Tibial nerve (tissue), 4 donors: ENCODE measurements at regions not wholly inside any gene's neighbourhood (a gene's known extent, or its start where the extent isn't known, plus 50 kb on each side); places are given as distances from the start of the nearest gene placed in this dataset.

ENCODE experiments used
- DNase-seq, 2 donors: peaks; one replicate each; pipeline ENCODE4 v3.0.0-alpha.2; 2019; ENCODE audit warnings: low spot score in 2 of 2
- H3K27ac ChIP-seq, 4 donors: fragments of 200-600 bp; sonication (generic) in 3 of 4; one replicate each; pipeline ENCODE4 v1.5.1; 2017 to 2019; ENCODE audit warnings: mild to moderate bottlenecking in 1 of 4
- H3K27me3 ChIP-seq, 2 donors: fragments of 200-600 bp; sonication (generic) in 1 of 2; one replicate each; pipeline versions ENCODE4 v1.5.1 to v1.6.0; 2017 to 2019
- H3K36me3 ChIP-seq, 3 donors: fragments of 200-600 bp; sonication (generic); one replicate each; pipeline ENCODE4 v1.5.1; 2018 to 2019
- H3K4me1 ChIP-seq, 4 donors: fragments of 200-600 bp; sonication (generic) in 3 of 4; one replicate each; pipeline ENCODE4 v1.5.1; 2017 to 2019
- H3K4me3 ChIP-seq, 4 donors: fragments of 200-600 bp; sonication (generic) in 3 of 4; one replicate each; pipeline ENCODE4 v1.5.1; 2017 to 2019; ENCODE audit warnings: mild to moderate bottlenecking in 1 of 4, moderate library complexity in 1 of 4
- H3K9me3 ChIP-seq, 4 donors: fragments of 200-600 bp; sonication (generic) in 3 of 4; one replicate each; pipeline ENCODE4 v1.5.1; 2017 to 2019
- CTCF ChIP-seq, 5 experiments: fragments of 200-600 bp in 3 of 5; fragments of 450-650 bp in 2 of 5; sonication (generic) in 3 of 5; IDR thresholded peaks; one replicate each; pipeline ENCODE4 v1.5.1; 2016 to 2019; ENCODE audit warnings: antibody characterized with exemption in 5 of 5, mild to moderate bottlenecking in 3 of 5, moderate library complexity in 2 of 5
- EP300 ChIP-seq, 2 donors: sonication (generic); formaldehyde crosslinking; IDR thresholded peaks; one replicate each; pipeline ENCODE4 v1.6.1; 2017; ENCODE audit warnings: antibody characterized with exemption in 2 of 2, mild to moderate bottlenecking in 1 of 2
- POLR2A ChIP-seq, 2 donors: fragments of 450-650 bp; IDR thresholded peaks; one replicate each; pipeline ENCODE4 v1.6.1; 2017; ENCODE audit warnings: antibody characterized with exemption in 2 of 2, mild to moderate bottlenecking in 2 of 2, moderate library complexity in 2 of 2
- WGBS, 2 donors: methylation state at CpG; one replicate each; pipeline ENCODE4 v1.1.5; 2018; 5-methylcytosine and 5-hydroxymethylcytosine counted together

GRCh38 chr1:238783633-238784032 is 602.7 kb upstream of the CHRM3 start:
- no peak overlapping the region for H3K27ac ChIP-seq
- no peaks in the 10 kb centered on the region for H3K27me3 ChIP-seq
- TF ChIP-seq POLR2A (IDR thresholded peaks at IDR 0.05) (no peak), EP300 (IDR thresholded peaks at IDR 0.05) (no peak), CTCF (IDR thresholded peaks at IDR 0.05) (no peak)
- H3K4me3 ChIP-seq = no peak overlapping the region
- no peaks in the 10 kb centered on the region for H3K4me1 ChIP-seq
- H3K9me3 ChIP-seq = no peaks in the 10 kb centered on the region
- no peaks in the 10 kb centered on the region for H3K36me3 ChIP-seq
- no peak for DNase-seq

GRCh38 chr1:238779716-238780115 is 606.7 kb upstream of the CHRM3 start:
- Histone ChIP-seq H3K27me3 (no peaks in the 10 kb centered on the region), H3K36me3 (no peaks in the 10 kb centered on the region), H3K4me1 (no peaks in the 10 kb centered on the region), H3K27ac (no peak overlapping the region), H3K4me3 (no peak overlapping the region), H3K9me3 (no peaks in the 10 kb centered on the region)
- no peak for DNase-seq
- WGBS, 2 donors = 76 to 84% methylated on average over 3 of the region's 3 CpGs
- no peak for TF ChIP-seq POLR2A (IDR thresholded peaks at IDR 0.05)
- TF ChIP-seq EP300 (IDR thresholded peaks at IDR 0.05) = no peak
- TF ChIP-seq CTCF (IDR thresholded peaks at IDR 0.05) = no peak

DNA sequence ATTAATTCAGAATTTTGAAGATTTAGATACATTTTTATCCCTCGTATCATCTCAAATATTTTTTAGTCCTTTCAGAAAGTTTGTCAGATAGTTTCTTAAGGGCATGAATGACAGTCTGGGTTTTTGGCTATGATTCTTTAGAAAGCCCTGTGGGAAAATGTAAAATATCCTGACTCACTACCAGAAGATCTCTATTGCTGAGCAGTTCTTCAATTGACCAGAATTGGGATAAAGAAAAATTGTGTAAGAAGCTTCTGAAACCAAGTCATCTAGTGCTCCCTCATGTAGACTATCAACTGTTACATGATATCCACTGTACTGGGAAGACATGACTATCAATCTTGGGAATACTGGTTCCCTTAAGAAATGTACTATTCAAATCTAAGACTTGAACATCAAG is 608.3 kb upstream of the CHRM3 start:
- Histone ChIP-seq H3K4me3 (no peak overlapping the region), H3K27ac (no peak overlapping the region), H3K36me3 (no peaks in the 10 kb centered on the region), H3K27me3 (no peaks in the 10 kb centered on the region), H3K9me3 (no peaks in the 10 kb centered on the region), H3K4me1 (no peaks in the 10 kb centered on the region)
- WGBS, 2 donors = 85 to 92% methylated on average over 1 of the region's 1 CpG
- TF ChIP-seq CTCF (IDR thresholded peaks at IDR 0.05) (no peak), POLR2A (IDR thresholded peaks at IDR 0.05) (no peak), EP300 (IDR thresholded peaks at IDR 0.05) (no peak)
- DNase-seq = no peak

- no peak for DNase-seq
- Histone ChIP-seq H3K27ac (no peak overlapping the region), H3K27me3 (no peaks in the 10 kb centered on the region), H3K4me1 (no peaks in the 10 kb centered on the region), H3K36me3 (no peaks in the 10 kb centered on the region), H3K4me3 (no peak overlapping the region), H3K9me3 (no peaks in the 10 kb centered on the region)
- TF ChIP-seq CTCF (IDR thresholded peaks at IDR 0.05) = no peak
- TF ChIP-seq POLR2A (IDR thresholded peaks at IDR 0.05) = no peak
- TF ChIP-seq EP300 (IDR thresholded peaks at IDR 0.05) = no peak
Measured at GRCh38 chr1:238777551-238777950, 608.8 kb upstream of the CHRM3 start.

DNA sequence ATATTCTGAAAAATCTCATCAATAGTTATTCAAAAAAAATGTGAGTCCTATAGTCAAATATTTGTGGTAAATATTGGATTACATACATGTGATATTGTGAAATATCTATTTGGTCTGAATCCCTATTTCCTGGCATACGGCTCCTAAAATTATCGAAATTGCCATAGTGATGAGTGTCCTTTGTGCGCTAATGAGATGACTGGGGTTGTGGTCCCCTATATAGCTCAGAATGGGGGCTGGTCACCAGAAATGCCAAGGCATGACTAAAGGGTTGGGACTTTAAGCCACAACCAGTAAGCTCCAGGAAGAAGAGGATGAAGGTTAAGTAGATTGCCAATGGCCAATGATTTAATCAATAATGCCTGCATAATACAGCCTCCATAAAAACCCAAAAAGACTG is 610.2 kb upstream of the CHRM3 start:
- H3K4me3 ChIP-seq = no peak overlapping the region
- no peaks in the 10 kb centered on the region for H3K9me3 ChIP-seq
- no peak for TF ChIP-seq EP300 (IDR thresholded peaks at IDR 0.05)
- H3K36me3 ChIP-seq = no peaks in the 10 kb centered on the region
- no peak for DNase-seq
- H3K27me3 ChIP-seq = no peaks in the 10 kb centered on the region
- no peaks in the 10 kb centered on the region for H3K4me1 ChIP-seq
- H3K27ac ChIP-seq = no peak overlapping the region
- 91 to 99% methylated on average over 3 of the region's 3 CpGs for WGBS, 2 donors

DNA sequence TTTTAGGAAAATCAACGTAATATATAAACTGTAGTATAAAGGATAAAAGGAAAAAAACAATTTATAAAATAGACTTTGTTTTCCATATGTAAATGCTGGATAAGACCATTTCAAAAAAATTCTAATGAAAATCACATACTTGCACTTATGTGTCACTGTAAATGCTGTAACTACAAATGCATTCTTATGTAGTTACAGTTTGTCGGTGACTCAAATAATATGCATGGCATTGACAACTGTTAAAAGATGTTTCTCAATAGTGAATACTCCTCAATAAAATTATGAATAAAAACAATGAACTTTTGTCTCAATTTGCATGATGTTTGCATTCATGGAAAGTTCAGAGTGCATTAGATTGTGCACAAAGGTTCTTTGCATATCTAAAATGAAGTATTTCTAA is 614.0 kb upstream of the CHRM3 start:
- WGBS, 2 donors = 54 to 56% methylated on average over 2 of the region's 2 CpGs
- Histone ChIP-seq H3K4me1 (no peaks in the 10 kb centered on the region), H3K27me3 (no peaks in the 10 kb centered on the region), H3K36me3 (no peaks in the 10 kb centered on the region), H3K4me3 (no peak overlapping the region), H3K27ac (no peak overlapping the region), H3K9me3 (no peaks in the 10 kb centered on the region)
- no peak for DNase-seq
- TF ChIP-seq CTCF (IDR thresholded peaks at IDR 0.05) = no peak
- TF ChIP-seq POLR2A (IDR thresholded peaks at IDR 0.05) = no peak
- no peak for TF ChIP-seq EP300 (IDR thresholded peaks at IDR 0.05)
